Kidney tubule cell (primary cell): ENCODE measurements at regions not wholly inside any gene's neighbourhood (a gene's known extent, or its start where the extent isn't known, plus 50 kb on each side); places are given as distances from the start of the nearest gene placed in this dataset.
A peak's percentile ranks its signal among the peaks of the same experiment; 100 is the strongest.
"Not testable (repeated sequence)": the region's sequence is repeated elsewhere in the genome, so short reads cannot be mapped to it uniquely, and the experiment has no call there.

ENCODE experiments used
- DNase-seq: peaks from one replicate; pipeline ENCODE4 v3.0.0-alpha.2; 2018; ENCODE audit warnings: low spot score

- DNase-seq = no peak
These were observed 520.0 kb upstream of the CCDC196 start for GRCh38 chr14:65966188-65966587.

GRCh38 chr14:65972346-65972870, 513.8 kb upstream of the CCDC196 start:
- no peak for DNase-seq

- no peak for DNase-seq
These were observed 513.3 kb upstream of the CCDC196 start for GRCh38 chr14:65972891-65973290.

- DNase-seq = no peak
These were observed 510.3 kb upstream of the CCDC196 start for GRCh38 chr14:65975865-65976264.

GRCh38 chr14:65976761-65977404, 509.3 kb upstream of the CCDC196 start:
- peak; percentile 13 for DNase-seq

- no peak for DNase-seq
These were observed 504.9 kb upstream of the CCDC196 start for GRCh38 chr14:65981192-65981843.

- DNase-seq = no peak
These were observed 500.1 kb upstream of the CCDC196 start for GRCh38 chr14:65986041-65986440.

- no peak for DNase-seq
These were observed 496.2 kb upstream of the CCDC196 start for GRCh38 chr14:65989981-65990380.

- DNase-seq = no peak
These were observed 495.1 kb upstream of the CCDC196 start for GRCh38 chr14:65991104-65991503.

- not testable (repeated sequence) for DNase-seq
These were observed 494.2 kb upstream of the CCDC196 start for GRCh38 chr14:65991935-65992334.

- DNase-seq = no peak
These were observed 493.1 kb upstream of the CCDC196 start for GRCh38 chr14:65993103-65993502.

GRCh38 chr14:65993996-65994395, 492.2 kb upstream of the CCDC196 start:
- no peak for DNase-seq

GRCh38 chr14:65997347-65997746, 488.8 kb upstream of the CCDC196 start:
- DNase-seq = no peak

- DNase-seq = no peak
These were observed 486.3 kb upstream of the CCDC196 start for GRCh38 chr14:65999865-66000264.

- no peak for DNase-seq
These were observed 485.4 kb upstream of the CCDC196 start for GRCh38 chr14:66000766-66001165.

GRCh38 chr14:66001356-66001755, 484.8 kb upstream of the CCDC196 start:
- DNase-seq = no peak

- no peak for DNase-seq
These were observed 483.0 kb upstream of the CCDC196 start for GRCh38 chr14:66003082-66003730.

GRCh38 chr14:66005900-66006434, 480.2 kb upstream of the CCDC196 start:
- no peak for DNase-seq

GRCh38 chr14:66008631-66009030, 477.5 kb upstream of the CCDC196 start:
- DNase-seq = no peak

- DNase-seq = peak; percentile 50
These were observed 477.1 kb upstream of the CCDC196 start for GRCh38 chr14:66009089-66009488.

- DNase-seq = no peak
These were observed 475.5 kb upstream of the CCDC196 start for GRCh38 chr14:66010695-66011094.

GRCh38 chr14:66011855-66012254, 474.3 kb upstream of the CCDC196 start:
- no peak for DNase-seq

GRCh38 chr14:66013607-66014006, 472.6 kb upstream of the CCDC196 start:
- not testable (repeated sequence) for DNase-seq
